Sigmoid colon (tissue), 6 donors: ENCODE measurements at regions not wholly inside any gene's neighbourhood (a gene's known extent, or its start where the extent isn't known, plus 50 kb on each side); places are given as distances from the start of the nearest gene placed in this dataset.

Experiments used
- DNase-seq: peaks from one replicate; pipeline ENCODE4 v3.0.0-alpha.2; 2019
- H3K27ac ChIP-seq, 4 donors: fragments of 200-600 bp; sonication (generic); one replicate each; pipeline ENCODE4 v1.5.1; 2016 to 2019; ENCODE audit warnings: mild to moderate bottlenecking in 1 of 4
- H3K27me3 ChIP-seq, 3 donors: fragments of 200-600 bp; sonication (generic); one replicate each; pipeline ENCODE4 v1.5.1; 2019; ENCODE audit warnings: mild to moderate bottlenecking in 1 of 3
- H3K36me3 ChIP-seq, 4 donors: fragments of 200-600 bp; sonication (generic); one replicate each; pipeline ENCODE4 v1.5.1; 2016 to 2019
- H3K4me1 ChIP-seq, 4 donors: fragments of 200-600 bp; sonication (generic); one replicate each; pipeline ENCODE4 v1.5.1; 2017 to 2019
- H3K4me3 ChIP-seq, 4 donors: fragments of 200-600 bp; sonication (generic); one replicate each; pipeline ENCODE4 v1.5.1; 2017 to 2019; ENCODE audit warnings: mild to moderate bottlenecking in 2 of 4, moderate library complexity in 1 of 4
- H3K9me3 ChIP-seq, 4 donors: fragments of 200-600 bp in 3 of 4; sonication (generic) in 3 of 4; one replicate each; pipeline versions ENCODE4 v1.5.1 to v1.6.1; 2013 to 2019
- CTCF ChIP-seq, 4 experiments: fragments of 450-650 bp in 3 of 4; fragments of 200-600 bp in 1 of 4; IDR thresholded peaks; one replicate each; pipeline ENCODE4 v1.5.1; 2016 to 2019; ENCODE audit warnings: antibody characterized with exemption in 4 of 4, mild to moderate bottlenecking in 3 of 4, moderate library complexity in 2 of 4
- EP300 ChIP-seq, 4 donors: sonication (generic); formaldehyde crosslinking; IDR thresholded peaks; one replicate each; pipeline ENCODE4 v1.6.1; 2017; ENCODE audit warnings: antibody characterized with exemption in 4 of 4
- POLR2A ChIP-seq, 2 donors: fragments of 450-650 bp; IDR thresholded peaks; one replicate each; pipeline ENCODE4 v1.6.1; 2016; ENCODE audit warnings: antibody characterized with exemption in 2 of 2, mild to moderate bottlenecking in 2 of 2, moderate library complexity in 2 of 2
- POLR2AphosphoS5 ChIP-seq, 4 donors: sonication (generic); formaldehyde crosslinking; IDR thresholded peaks; one replicate each; pipeline ENCODE4 v1.6.1; 2017; ENCODE audit warnings: antibody characterized with exemption in 4 of 4
- WGBS, 2 donors: extraction: QIAGEN DNeasy Blood & Tissue Kit; methylation state at CpG; one replicate each; pipeline ENCODE4 v1.1.7; 2013; 5-methylcytosine and 5-hydroxymethylcytosine counted together
- intact Hi-C: fragments of 100-400 bp; cut with DNase I; formaldehyde crosslinking; loops from one replicate; pipeline ENCODE4 v1.15.1; 2023
- donor health status: healthy with polysubstance abuse.
- donor health status: healthy.

GRCh38 chr1:195439661-195440060 is 1168.6 kb downstream of the KCNT2 start:
- no peaks in the 10 kb centered on the region for H3K9me3 ChIP-seq
- DNase-seq = no peak
- TF ChIP-seq CTCF (IDR thresholded peaks at IDR 0.05) (no peak), POLR2A (IDR thresholded peaks at IDR 0.05) (no peak), EP300 (IDR thresholded peaks at IDR 0.05) (no peak), POLR2AphosphoS5 (IDR thresholded peaks at IDR 0.05) (no peak)
- no peaks in the 10 kb centered on the region for H3K27me3 ChIP-seq
- 92 to 94% methylated on average over 2 of the region's 2 CpGs for WGBS, 2 donors
- H3K4me3 ChIP-seq = no peak overlapping the region
- H3K27ac ChIP-seq = no peak overlapping the region
- no peaks in the 10 kb centered on the region for H3K4me1 ChIP-seq
- H3K36me3 ChIP-seq = no peaks in the 10 kb centered on the region
- intact Hi-C loops = no loop called here

GRCh38 chr1:195434566-195435203 is 1173.6 kb downstream of the KCNT2 start:
- WGBS, 2 donors = 46 to 77% methylated on average over 4 of the region's 4 CpGs
- TF ChIP-seq EP300 (IDR thresholded peaks at IDR 0.05) (no peak), CTCF (IDR thresholded peaks at IDR 0.05) (no peak), POLR2AphosphoS5 (IDR thresholded peaks at IDR 0.05) (no peak), POLR2A (IDR thresholded peaks at IDR 0.05) (no peak)
- H3K27ac ChIP-seq = no peak overlapping the region
- no peaks in the 10 kb centered on the region for H3K9me3 ChIP-seq
- H3K27me3 ChIP-seq = no peaks in the 10 kb centered on the region
- no peaks in the 10 kb centered on the region for H3K36me3 ChIP-seq
- H3K4me3 ChIP-seq = no peak overlapping the region
- H3K4me1 ChIP-seq = no peaks in the 10 kb centered on the region
- intact Hi-C loops = no loop called here
- DNase-seq = no peak

GRCh38 chr1:195430826-195431225 is 1177.4 kb downstream of the KCNT2 start:
- 93% methylated on average over 1 of the region's 1 CpG for WGBS, 2 donors
- Histone ChIP-seq H3K9me3 (no peaks in the 10 kb centered on the region), H3K27ac (no peak overlapping the region), H3K4me3 (no peak overlapping the region), H3K4me1 (no peaks in the 10 kb centered on the region), H3K36me3 (no peaks in the 10 kb centered on the region), H3K27me3 (no peaks in the 10 kb centered on the region)
- TF ChIP-seq POLR2A (IDR thresholded peaks at IDR 0.05) (no peak), POLR2AphosphoS5 (IDR thresholded peaks at IDR 0.05) (no peak), EP300 (IDR thresholded peaks at IDR 0.05) (no peak), CTCF (IDR thresholded peaks at IDR 0.05) (no peak)
- intact Hi-C loops = no loop called here
- DNase-seq = no peak

GRCh38 chr1:195428927-195429326 is 1179.3 kb downstream of the KCNT2 start:
- intact Hi-C loops = no loop called here
- no peak overlapping the region for H3K4me3 ChIP-seq
- H3K27ac ChIP-seq = no peak overlapping the region
- no peaks in the 10 kb centered on the region for H3K27me3 ChIP-seq
- H3K4me1 ChIP-seq = no peaks in the 10 kb centered on the region
- no peaks in the 10 kb centered on the region for H3K36me3 ChIP-seq
- TF ChIP-seq POLR2A (IDR thresholded peaks at IDR 0.05) (no peak), POLR2AphosphoS5 (IDR thresholded peaks at IDR 0.05) (no peak), CTCF (IDR thresholded peaks at IDR 0.05) (no peak), EP300 (IDR thresholded peaks at IDR 0.05) (no peak)
- DNase-seq = no peak
- no peaks in the 10 kb centered on the region for H3K9me3 ChIP-seq
- WGBS, 2 donors = 94 to 95% methylated on average over 4 of the region's 4 CpGs

- H3K36me3 ChIP-seq = no peaks in the 10 kb centered on the region
- WGBS, 2 donors = 90 to 97% methylated on average over 1 of the region's 1 CpG
- no peaks in the 10 kb centered on the region for H3K9me3 ChIP-seq
- no peak overlapping the region for H3K27ac ChIP-seq
- no peaks in the 10 kb centered on the region for H3K4me1 ChIP-seq
- H3K4me3 ChIP-seq = no peak overlapping the region
- TF ChIP-seq EP300 (IDR thresholded peaks at IDR 0.05) (no peak), POLR2A (IDR thresholded peaks at IDR 0.05) (no peak), CTCF (IDR thresholded peaks at IDR 0.05) (no peak), POLR2AphosphoS5 (IDR thresholded peaks at IDR 0.05) (no peak)
- H3K27me3 ChIP-seq = no peaks in the 10 kb centered on the region
- no peak for DNase-seq
- intact Hi-C loops = no loop called here
Measured at GRCh38 chr1:195415584-195415983, 1192.7 kb downstream of the KCNT2 start.
